ENCODE measurements at regions not wholly inside any gene's neighbourhood (a gene's known extent, or its start where the extent isn't known, plus 50 kb on each side); places are given as distances from the start of the nearest gene placed in this dataset.
"Not testable (repeated sequence)": the region's sequence is repeated elsewhere in the genome, so short reads cannot be mapped to it uniquely, and the experiment has no call there.

DNA sequence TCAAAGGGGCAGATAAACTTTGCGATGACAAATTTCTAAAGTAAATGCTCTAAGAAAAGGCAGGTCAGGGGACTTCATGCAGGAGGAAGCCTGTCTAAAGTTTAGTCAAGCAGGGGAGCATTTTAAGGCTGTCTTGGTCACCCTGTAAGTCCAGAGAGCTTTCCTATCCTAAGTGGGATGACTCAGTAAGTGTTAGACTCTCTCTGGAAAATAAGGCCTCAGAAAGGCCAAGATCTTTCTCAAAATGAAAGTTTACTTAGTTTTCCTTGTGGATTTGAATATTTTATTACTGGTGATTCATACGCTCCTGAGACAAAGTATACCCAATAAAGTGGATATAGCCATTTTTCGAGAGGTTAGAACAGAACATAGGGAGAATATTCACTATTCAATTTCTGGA, 806.9 kb upstream of the CDH9 start:
- Mint-ChIP-seq H3K4me1 (ENCODE audit: low read depth) (no peaks in the 10 kb centered on the region), H3K9me3 (peaks cover 33% of the 10 kb centered on the region)
- POLR2A ChIA-PET: no interaction called here

DNA sequence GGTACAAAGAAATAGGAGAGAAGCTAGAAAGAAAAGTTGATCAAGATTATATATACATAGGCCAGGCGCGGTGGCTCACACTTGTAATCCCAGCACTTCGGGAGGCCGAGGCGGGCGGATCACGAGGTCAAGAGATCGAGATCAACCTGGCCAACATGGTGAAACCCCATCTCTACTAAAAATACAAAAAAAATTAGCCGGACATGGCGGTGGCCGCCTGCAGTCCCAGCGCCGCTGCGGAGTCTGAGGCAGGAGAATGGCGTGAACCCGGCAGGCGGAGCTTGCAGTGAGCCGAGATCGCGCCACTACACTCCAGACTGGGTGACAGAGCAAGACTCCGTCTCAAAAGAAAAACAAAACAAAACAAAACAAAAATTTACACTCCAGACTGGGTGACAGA, 798.3 kb upstream of the CDH9 start:
- peaks cover 26% of the 10 kb centered on the region for H3K9me3 Mint-ChIP-seq
- H3K4me1 Mint-ChIP-seq (ENCODE audit: low read depth); H3K36me3 Mint-ChIP-seq; H3K27me3 Mint-ChIP-seq; intact Hi-C loops (cut with micrococcal nuclease); H3K4me3 Mint-ChIP-seq; CTCF ChIA-PET; POLR2A ChIA-PET; H3K27ac Mint-ChIP-seq; DNase-seq: not testable (repeated sequence)

More for the DNA sequence above, 806.9 kb upstream of the CDH9 start:
- Mint-ChIP-seq H3K27me3 (no peaks in the 10 kb centered on the region), H3K4me3 (no peak overlapping the region), H3K36me3 (no peaks in the 10 kb centered on the region), H3K27ac (no peak overlapping the region)
- DNase-seq: no peak
- CTCF ChIA-PET: no interaction called here
- intact Hi-C loops (cut with micrococcal nuclease): no loop called here

DNA sequence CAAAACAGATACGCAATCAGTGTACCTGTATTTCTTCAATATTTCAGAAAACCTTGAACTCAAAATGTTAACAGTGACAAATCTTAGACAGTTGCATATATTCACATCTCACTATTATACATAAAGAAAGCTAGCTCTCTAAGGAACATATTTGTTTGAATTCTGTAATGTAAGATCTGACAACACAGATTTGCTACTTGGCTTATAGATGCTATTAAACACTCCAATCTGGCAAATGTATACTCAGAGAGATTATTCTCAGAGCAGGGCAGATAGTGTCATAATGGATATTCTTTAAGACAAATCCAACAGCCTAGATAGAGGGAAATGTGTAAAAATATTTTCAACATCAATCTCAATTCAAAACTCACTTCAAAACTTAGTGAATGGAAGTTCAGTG, 794.5 kb upstream of the CDH9 start:
- H3K4me3 Mint-ChIP-seq: no peak overlapping the region
- DNase-seq: no peak
- no peaks in the 10 kb centered on the region for H3K4me1 Mint-ChIP-seq (ENCODE audit: low read depth)
- CTCF ChIA-PET: no interaction called here
- POLR2A ChIA-PET: no interaction called here
- no peaks in the 10 kb centered on the region for H3K27me3 Mint-ChIP-seq
- H3K9me3 Mint-ChIP-seq: peaks cover 18% of the 10 kb centered on the region
- no peaks in the 10 kb centered on the region for H3K36me3 Mint-ChIP-seq
- intact Hi-C loops (cut with micrococcal nuclease): no loop called here
- H3K27ac Mint-ChIP-seq: no peak overlapping the region

DNA sequence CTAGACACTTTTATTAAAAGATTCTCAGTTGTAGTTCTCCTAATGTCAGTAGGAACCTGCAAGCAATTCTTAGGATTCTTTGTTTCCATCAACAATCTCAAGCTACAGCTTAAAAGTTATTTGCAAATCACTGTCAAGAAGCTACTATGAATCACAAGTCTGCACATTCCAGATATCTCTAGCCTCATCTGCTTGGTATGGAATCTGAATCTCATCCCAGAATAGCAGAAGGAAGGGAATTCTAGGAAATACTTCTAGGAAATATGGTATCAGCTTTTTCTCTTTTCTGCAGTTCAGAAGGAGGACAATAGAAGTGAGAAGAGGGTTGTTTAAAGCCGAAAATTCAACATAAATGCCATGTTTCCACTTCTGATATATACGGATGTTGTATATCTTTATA, 792.2 kb upstream of the CDH9 start:
- H3K4me1 Mint-ChIP-seq (ENCODE audit: low read depth): no peaks in the 10 kb centered on the region
- no peak overlapping the region for H3K27ac Mint-ChIP-seq
- no peaks in the 10 kb centered on the region for H3K27me3 Mint-ChIP-seq
- intact Hi-C loops (cut with micrococcal nuclease): no loop called here
- POLR2A ChIA-PET: no interaction called here
- no peak for DNase-seq
- H3K4me3 Mint-ChIP-seq: no peak overlapping the region
- no peaks in the 10 kb centered on the region for H3K36me3 Mint-ChIP-seq
- H3K9me3 Mint-ChIP-seq: peaks cover 10% of the 10 kb centered on the region
- CTCF ChIA-PET: no interaction called here

DNA sequence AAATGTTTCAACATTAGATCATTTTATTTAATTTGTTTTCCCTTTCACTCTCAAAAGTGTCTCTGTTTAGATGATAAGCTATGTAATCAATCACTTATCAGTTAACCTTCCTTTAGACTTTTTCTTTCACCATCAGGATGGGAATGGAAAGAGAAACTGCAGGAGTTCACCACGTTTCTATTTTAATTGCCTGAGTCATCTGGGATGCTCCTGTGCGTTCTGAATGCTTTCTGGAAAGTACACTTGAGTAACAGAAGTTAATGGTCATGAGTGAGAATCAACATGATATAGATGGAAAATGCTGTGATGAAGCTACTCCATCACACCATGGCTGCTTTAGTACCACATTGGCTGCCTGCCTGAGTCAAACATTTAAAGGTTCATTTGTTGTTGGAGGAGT, 783.3 kb upstream of the CDH9 start:
- no peak overlapping the region for H3K27ac Mint-ChIP-seq
- no peak for DNase-seq
- no peak overlapping the region for H3K4me3 Mint-ChIP-seq
- CTCF ChIA-PET: no interaction called here
- no peaks in the 10 kb centered on the region for H3K36me3 Mint-ChIP-seq
- POLR2A ChIA-PET: no interaction called here
- no peaks in the 10 kb centered on the region for H3K4me1 Mint-ChIP-seq (ENCODE audit: low read depth)
- peaks cover 14% of the 10 kb centered on the region for H3K9me3 Mint-ChIP-seq
- intact Hi-C loops (cut with micrococcal nuclease): no loop called here
- H3K27me3 Mint-ChIP-seq: no peaks in the 10 kb centered on the region

DNA sequence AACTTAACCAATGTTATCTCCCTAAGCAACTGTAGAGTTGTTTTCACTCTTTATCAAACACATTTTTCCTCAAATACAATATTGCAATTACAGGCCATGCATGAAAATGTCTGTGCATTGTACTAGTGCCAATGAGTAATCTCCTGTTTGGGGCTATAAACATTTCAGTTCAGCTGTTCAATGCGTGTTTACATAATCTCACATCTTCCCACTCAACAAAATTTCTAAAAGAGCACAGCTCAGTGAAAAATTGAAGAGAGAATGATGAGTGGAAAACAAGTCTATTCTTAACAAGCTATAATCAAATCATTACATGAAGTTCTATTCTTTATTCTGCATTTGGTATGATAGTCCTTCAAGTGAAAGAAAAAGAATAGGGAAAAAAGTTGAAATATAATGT, 780.5 kb upstream of the CDH9 start:
- intact Hi-C loops (cut with micrococcal nuclease): no loop called here
- no peaks in the 10 kb centered on the region for H3K36me3 Mint-ChIP-seq
- CTCF ChIA-PET: no interaction called here

DNA sequence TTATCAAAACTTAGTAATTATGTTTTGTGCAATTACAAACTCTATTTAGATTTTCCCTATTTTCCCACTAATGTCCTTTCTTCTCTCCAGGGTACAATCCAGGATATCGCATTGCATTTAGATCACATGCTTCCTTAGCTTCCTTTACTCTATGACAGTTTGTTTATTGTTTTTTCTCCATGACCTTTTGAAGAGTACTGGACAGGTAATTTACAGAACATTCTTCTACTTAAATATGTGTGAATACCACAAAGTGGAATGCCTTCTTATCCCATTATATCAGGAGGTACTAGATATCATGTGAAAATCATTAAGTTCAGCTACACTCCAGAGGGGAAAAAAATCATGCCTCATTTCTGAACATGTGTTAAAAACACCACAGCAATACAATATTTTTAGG, 776.6 kb upstream of the CDH9 start:
- Mint-ChIP-seq H3K4me1 (ENCODE audit: low read depth) (no peaks in the 10 kb centered on the region), H3K36me3 (no peaks in the 10 kb centered on the region), H3K27me3 (no peaks in the 10 kb centered on the region), H3K27ac (no peak overlapping the region), H3K4me3 (no peak overlapping the region), H3K9me3 (peaks cover 22% of the 10 kb centered on the region)
- DNase-seq: no peak
- intact Hi-C loops (cut with micrococcal nuclease): no loop called here
- CTCF ChIA-PET: no interaction called here
- POLR2A ChIA-PET: no interaction called here

More for the DNA sequence above, 780.5 kb upstream of the CDH9 start:
- no peak overlapping the region for H3K27ac Mint-ChIP-seq
- no peaks in the 10 kb centered on the region for H3K4me1 Mint-ChIP-seq (ENCODE audit: low read depth)
- H3K27me3 Mint-ChIP-seq: no peaks in the 10 kb centered on the region
- POLR2A ChIA-PET: no interaction called here
- DNase-seq: no peak
- peaks cover 20% of the 10 kb centered on the region for H3K9me3 Mint-ChIP-seq
- H3K4me3 Mint-ChIP-seq: no peak overlapping the region

DNA sequence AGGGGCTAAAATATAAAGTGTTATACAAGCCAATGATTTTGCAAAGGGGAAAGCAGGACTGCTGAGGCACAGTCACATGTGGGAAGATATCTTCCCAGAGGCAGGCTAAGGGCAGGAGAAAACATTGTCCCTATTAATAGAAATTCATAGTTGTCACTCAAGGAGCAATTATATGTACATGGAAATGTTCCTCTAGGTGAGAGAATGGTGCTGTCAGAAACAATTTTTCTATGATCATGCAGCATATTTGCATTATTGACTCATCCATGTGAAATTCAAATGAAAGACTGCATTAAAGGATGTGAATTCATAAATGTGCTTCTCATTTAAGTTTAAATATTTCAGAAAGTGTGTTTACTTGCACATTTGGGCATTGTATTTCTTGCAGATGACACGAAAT, 775.9 kb upstream of the CDH9 start:
- Mint-ChIP-seq H3K4me3 (no peak overlapping the region), H3K4me1 (ENCODE audit: low read depth) (no peaks in the 10 kb centered on the region), H3K9me3 (peaks cover 21% of the 10 kb centered on the region), H3K27me3 (no peaks in the 10 kb centered on the region), H3K36me3 (no peaks in the 10 kb centered on the region), H3K27ac (no peak overlapping the region)
- ChIA-PET CTCF (no interaction called here), POLR2A (no interaction called here)
- DNase-seq: no peak
- intact Hi-C loops (cut with micrococcal nuclease): no loop called here

DNA sequence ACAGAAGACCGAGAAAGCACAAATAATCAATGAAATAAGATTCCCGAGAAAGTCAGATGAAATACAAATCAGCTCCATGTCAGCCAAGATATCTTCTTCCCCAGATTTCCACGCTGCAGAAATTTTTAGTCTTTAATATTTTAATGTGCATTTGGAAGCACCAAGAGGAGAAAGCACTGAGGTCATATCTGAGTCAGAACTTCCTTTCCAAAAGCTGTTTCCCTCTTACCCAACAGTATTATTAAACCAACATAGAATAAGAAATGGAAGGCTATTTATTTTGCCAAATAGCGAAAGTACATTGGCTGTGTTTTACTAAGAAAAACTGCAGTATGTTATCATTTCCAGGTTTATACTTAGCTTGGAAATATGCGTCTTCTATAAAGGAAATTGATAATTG, 772.1 kb upstream of the CDH9 start:
- Mint-ChIP-seq H3K36me3 (no peaks in the 10 kb centered on the region), H3K27me3 (no peaks in the 10 kb centered on the region), H3K4me1 (ENCODE audit: low read depth) (no peaks in the 10 kb centered on the region), H3K4me3 (no peak overlapping the region), H3K9me3 (peaks cover 12% of the 10 kb centered on the region), H3K27ac (no peak overlapping the region)
- ChIA-PET POLR2A (no interaction called here), CTCF (no interaction called here)
- no peak for DNase-seq
- intact Hi-C loops (cut with micrococcal nuclease): no loop called here

DNA sequence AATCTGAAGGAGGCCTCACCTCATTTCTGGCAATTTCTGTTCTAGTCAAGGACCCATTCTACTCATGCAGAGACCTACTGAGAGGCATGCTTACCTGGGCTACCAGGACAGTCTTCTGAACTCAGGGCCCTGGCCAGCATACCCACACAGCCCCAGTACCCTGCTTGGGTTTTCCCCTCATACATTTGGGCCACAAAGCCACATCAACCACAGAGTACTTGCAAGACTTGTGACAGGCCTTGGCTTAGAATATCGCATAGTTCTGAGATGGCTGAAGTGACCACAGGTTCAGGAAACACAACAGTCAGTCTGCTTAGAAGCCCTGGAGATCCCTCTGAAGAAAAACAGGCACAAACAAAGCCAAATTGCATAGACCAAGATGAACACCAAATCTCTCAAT, 758.8 kb upstream of the CDH9 start:
- ChIA-PET POLR2A (no interaction called here), CTCF (interaction anchor here (0.6 kb wide), 1 partner anchor 68 kb away, joined by 3 read pairs; no protein-coding TSS in a partner anchor)
- no peak overlapping the region for H3K27ac Mint-ChIP-seq
- no peaks in the 10 kb centered on the region for H3K27me3 Mint-ChIP-seq
- H3K9me3 Mint-ChIP-seq: peaks cover 17% of the 10 kb centered on the region
- H3K36me3 Mint-ChIP-seq: no peaks in the 10 kb centered on the region
- no peak overlapping the region for H3K4me3 Mint-ChIP-seq
- H3K4me1 Mint-ChIP-seq (ENCODE audit: low read depth): no peaks in the 10 kb centered on the region
- DNase-seq: no peak
- intact Hi-C loops (cut with micrococcal nuclease): no loop called here

DNA sequence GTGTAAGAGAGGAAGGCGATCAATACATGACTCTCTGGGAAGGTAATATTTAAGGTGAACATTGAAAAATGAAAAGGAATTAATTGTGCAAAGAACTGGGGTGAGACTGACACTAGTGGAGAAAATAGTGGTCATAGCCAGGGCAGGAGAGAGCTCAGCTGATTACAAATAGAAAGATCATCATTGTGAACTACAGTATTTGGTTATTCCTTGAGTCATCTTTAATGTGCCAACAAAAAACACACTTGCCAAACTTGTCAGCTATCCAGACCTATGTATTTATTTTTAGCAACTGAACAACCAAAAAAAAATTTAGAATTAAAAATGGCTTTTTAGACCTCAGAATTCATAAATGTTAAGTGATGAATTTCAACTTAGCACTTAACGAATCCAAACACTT, 749.8 kb upstream of the CDH9 start:
- Mint-ChIP-seq H3K4me3 (no peak overlapping the region), H3K9me3 (peaks cover 17% of the 10 kb centered on the region), H3K4me1 (ENCODE audit: low read depth) (no peaks in the 10 kb centered on the region), H3K36me3 (no peaks in the 10 kb centered on the region), H3K27ac (no peak overlapping the region), H3K27me3 (no peaks in the 10 kb centered on the region)
- DNase-seq: no peak
- intact Hi-C loops (cut with micrococcal nuclease): no loop called here
- ChIA-PET CTCF (no interaction called here), POLR2A (no interaction called here)

DNA sequence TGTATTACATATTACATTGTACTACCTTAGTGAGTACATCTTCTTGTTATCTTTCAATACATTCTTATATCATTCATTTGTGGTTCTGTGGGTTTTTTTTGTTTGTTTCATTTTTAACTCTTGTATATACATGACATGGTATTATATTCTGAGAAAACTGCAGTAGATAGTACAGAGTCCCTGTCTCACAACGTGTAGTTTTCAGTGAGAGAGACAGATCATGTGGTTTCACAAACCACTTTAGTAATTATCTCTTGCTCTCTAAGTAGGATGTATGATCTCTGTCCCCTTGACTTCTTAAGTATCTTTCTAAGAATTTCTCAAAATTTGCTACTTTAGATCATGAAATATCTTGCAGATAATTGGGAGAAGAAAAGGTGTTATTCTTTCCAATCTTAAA, 745.9 kb upstream of the CDH9 start:
- Mint-ChIP-seq H3K4me1 (ENCODE audit: low read depth) (no peaks in the 10 kb centered on the region), H3K27ac (no peak overlapping the region), H3K27me3 (no peaks in the 10 kb centered on the region), H3K36me3 (no peaks in the 10 kb centered on the region), H3K9me3 (peaks cover 17% of the 10 kb centered on the region), H3K4me3 (no peak overlapping the region)
- intact Hi-C loops (cut with micrococcal nuclease): no loop called here
- DNase-seq: no peak
- CTCF ChIA-PET: no interaction called here
- POLR2A ChIA-PET: no interaction called here

DNA sequence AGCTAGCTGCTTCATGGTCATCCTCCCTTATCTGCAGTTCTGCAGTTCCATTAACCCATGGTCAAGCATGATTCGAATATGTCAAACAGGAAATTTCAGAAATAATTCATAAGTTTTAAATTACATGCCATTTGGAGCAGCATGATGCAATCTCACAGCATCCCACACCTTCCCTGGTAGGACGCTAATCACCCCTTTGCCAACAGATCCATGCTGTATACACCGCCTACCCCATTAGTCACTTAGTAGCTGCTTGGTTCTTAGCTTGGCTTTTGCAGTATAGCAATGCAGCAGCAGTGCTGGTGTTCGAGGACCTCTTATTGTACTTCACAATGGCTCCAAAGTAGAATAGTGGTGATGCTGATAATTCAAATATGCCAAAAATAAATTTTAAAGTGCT, 739.7 kb upstream of the CDH9 start:
- H3K27ac Mint-ChIP-seq: no peak overlapping the region

DNA sequence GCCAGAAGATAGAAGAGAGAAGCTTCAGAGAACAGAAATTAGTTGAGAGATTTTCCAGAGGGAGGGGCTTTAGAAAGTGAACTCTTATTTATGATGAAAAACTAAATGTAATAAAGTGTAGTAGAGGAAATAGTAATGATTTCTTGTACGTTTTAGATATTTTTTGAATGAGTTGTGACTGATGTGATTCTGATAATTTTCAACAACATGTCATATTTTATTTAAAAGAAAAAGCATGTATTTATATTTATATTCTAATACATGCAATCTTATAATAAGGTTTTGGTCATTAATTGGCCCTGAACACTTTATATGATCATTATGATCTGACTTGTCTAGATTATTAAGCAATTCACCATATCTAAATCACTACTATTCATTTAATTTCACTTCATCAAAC, 735.2 kb upstream of the CDH9 start:
- Mint-ChIP-seq H3K9me3 (peaks cover 14% of the 10 kb centered on the region), H3K4me3 (no peak overlapping the region), H3K27ac (no peak overlapping the region), H3K4me1 (ENCODE audit: low read depth) (no peaks in the 10 kb centered on the region), H3K27me3 (no peaks in the 10 kb centered on the region), H3K36me3 (no peaks in the 10 kb centered on the region)
- ChIA-PET POLR2A (no interaction called here), CTCF (no interaction called here)
- no peak for DNase-seq
- intact Hi-C loops (cut with micrococcal nuclease): no loop called here

More for the DNA sequence above, 739.7 kb upstream of the CDH9 start:
- H3K9me3 Mint-ChIP-seq: peaks cover 10% of the 10 kb centered on the region
- POLR2A ChIA-PET: no interaction called here
- H3K4me3 Mint-ChIP-seq: no peak overlapping the region
- H3K4me1 Mint-ChIP-seq (ENCODE audit: low read depth): no peaks in the 10 kb centered on the region
- no peaks in the 10 kb centered on the region for H3K36me3 Mint-ChIP-seq
- H3K27me3 Mint-ChIP-seq: no peaks in the 10 kb centered on the region
- CTCF ChIA-PET: no interaction called here
- intact Hi-C loops (cut with micrococcal nuclease): no loop called here
- no peak for DNase-seq

All from activated CD4-positive, alpha-beta memory T cell treated with anti-CD3 and anti-CD28 coated beads for 36 hours (primary cell).